Peyer's patch (tissue), 4 donors: ENCODE measurements at regions not wholly inside any gene's neighbourhood (a gene's known extent, or its start where the extent isn't known, plus 50 kb on each side); places are given as distances from the start of the nearest gene placed in this dataset.
A peak's percentile ranks its signal among the peaks of the same experiment; 100 is the strongest.
"Not testable (repeated sequence)": the region's sequence is repeated elsewhere in the genome, so short reads cannot be mapped to it uniquely, and the experiment has no call there.

Experiments
- DNase-seq, 3 donors: peaks; one replicate each; pipeline ENCODE4 v3.0.0-alpha.2; 2017 to 2019
- H3K27ac ChIP-seq, 4 donors: fragments of 200-600 bp; sonication (generic); one replicate each; pipeline ENCODE4 v1.5.1; 2016 to 2019
- H3K27me3 ChIP-seq, 2 donors: fragments of 200-600 bp; sonication (generic); one replicate each; pipeline ENCODE4 v1.5.1; 2019
- H3K36me3 ChIP-seq, 3 donors: fragments of 200-600 bp; sonication (generic); one replicate each; pipeline ENCODE4 v1.5.1; 2016 to 2019
- H3K4me1 ChIP-seq, 4 donors: fragments of 200-600 bp; sonication (generic); one replicate each; pipeline ENCODE4 v1.5.1; 2016 to 2019
- H3K4me3 ChIP-seq, 4 donors: fragments of 200-600 bp; sonication (generic); 1 replicate in 3 of 4; 2 replicates in 1 of 4; pipeline ENCODE4 v1.5.1; 2016 to 2019; ENCODE audit warnings: mild to moderate bottlenecking in 1 of 4
- H3K9me3 ChIP-seq, 4 donors: fragments of 200-600 bp; sonication (generic); one replicate each; pipeline ENCODE4 v1.5.1; 2016 to 2019; ENCODE audit warnings: mild to moderate bottlenecking in 1 of 4
- POLR2A ChIP-seq, 2 donors: fragments of 450-650 bp; IDR thresholded peaks; one replicate each; pipeline ENCODE4 v1.5.1; 2017; ENCODE audit warnings: antibody characterized with exemption in 2 of 2, mild to moderate bottlenecking in 2 of 2, moderate library complexity in 2 of 2
- TF ChIP-seq, protein P1 (sequence below), 6 experiments: fragments of 450-650 bp in 4 of 6; fragments of 200-600 bp in 2 of 6; sonication (generic) in 1 of 6; IDR thresholded peaks; one replicate each; pipeline ENCODE4 v1.5.1; 2017 to 2019; ENCODE audit warnings: antibody characterized with exemption in 6 of 6, mild to moderate bottlenecking in 3 of 6, moderate library complexity in 1 of 6

DNA sequence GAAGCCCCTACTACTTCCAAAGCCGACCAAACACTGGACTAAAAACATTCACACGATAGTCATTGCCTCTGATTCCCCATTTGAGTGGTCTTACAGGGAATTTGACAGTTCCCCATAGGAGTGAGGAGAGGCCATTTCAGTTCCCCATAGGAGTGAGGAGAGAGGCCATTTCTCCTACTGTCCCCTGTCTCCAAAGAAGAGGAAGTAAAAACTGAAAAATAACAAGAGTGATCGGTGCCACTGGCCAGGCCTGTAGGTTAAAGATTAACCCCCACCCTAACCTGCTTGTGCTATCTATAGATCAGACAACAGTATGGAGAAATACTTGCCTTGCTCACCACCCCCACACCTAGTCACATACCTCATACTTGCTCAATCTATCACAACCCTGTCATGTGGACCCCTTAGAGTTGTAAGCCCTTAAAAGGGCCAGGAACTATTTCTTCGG is 204.0 kb upstream of the MOCS1 start:
- peak overlapping the region in 2 of 4 donors; percentile 41 for H3K27ac ChIP-seq
- H3K9me3 ChIP-seq = no peaks in the 10 kb centered on the region
- peak in 1 of 3 donors; percentile 65 for DNase-seq
- H3K4me1 ChIP-seq = no peaks in the 10 kb centered on the region
- H3K27me3 ChIP-seq = no peaks in the 10 kb centered on the region
- no peak for TF ChIP-seq POLR2A (IDR thresholded peaks at IDR 0.05)
- TF ChIP-seq, protein P1, sequence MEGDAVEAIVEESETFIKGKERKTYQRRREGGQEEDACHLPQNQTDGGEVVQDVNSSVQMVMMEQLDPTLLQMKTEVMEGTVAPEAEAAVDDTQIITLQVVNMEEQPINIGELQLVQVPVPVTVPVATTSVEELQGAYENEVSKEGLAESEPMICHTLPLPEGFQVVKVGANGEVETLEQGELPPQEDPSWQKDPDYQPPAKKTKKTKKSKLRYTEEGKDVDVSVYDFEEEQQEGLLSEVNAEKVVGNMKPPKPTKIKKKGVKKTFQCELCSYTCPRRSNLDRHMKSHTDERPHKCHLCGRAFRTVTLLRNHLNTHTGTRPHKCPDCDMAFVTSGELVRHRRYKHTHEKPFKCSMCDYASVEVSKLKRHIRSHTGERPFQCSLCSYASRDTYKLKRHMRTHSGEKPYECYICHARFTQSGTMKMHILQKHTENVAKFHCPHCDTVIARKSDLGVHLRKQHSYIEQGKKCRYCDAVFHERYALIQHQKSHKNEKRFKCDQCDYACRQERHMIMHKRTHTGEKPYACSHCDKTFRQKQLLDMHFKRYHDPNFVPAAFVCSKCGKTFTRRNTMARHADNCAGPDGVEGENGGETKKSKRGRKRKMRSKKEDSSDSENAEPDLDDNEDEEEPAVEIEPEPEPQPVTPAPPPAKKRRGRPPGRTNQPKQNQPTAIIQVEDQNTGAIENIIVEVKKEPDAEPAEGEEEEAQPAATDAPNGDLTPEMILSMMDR (IDR thresholded peaks at IDR 0.05) = no peak
- H3K4me3 ChIP-seq = no peak overlapping the region
- H3K36me3 ChIP-seq = no peaks in the 10 kb centered on the region

DNA sequence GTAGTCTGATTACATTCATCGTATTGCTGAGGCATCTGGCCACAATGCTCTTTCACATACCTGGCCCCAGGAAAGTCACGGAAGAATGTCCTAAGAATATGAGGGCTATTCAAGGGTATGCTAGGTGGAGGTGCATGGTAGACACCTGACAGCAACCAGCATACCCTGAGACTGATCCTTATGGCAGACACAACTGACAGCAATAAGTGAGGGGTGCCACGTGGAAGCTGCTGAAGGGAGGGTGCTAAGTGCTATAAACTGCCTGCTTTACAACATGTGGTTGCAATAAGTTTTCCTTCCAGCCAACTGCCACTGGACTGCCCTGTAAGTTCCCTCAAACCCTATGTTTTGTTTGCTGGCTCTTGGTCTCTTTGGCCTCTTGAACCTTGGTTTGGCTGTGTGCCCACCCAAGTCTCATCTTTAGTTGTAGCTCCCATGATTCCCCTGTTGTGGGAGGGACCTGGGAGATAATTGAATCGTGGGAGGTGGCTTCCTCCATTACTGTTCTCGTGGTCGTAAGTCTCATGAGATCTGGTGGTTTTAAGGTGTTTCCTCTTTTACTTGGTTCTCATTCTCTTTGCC is 201.3 kb upstream of the MOCS1 start:
- H3K36me3 ChIP-seq = no peaks in the 10 kb centered on the region
- no peak overlapping the region for H3K4me3 ChIP-seq
- no peaks in the 10 kb centered on the region for H3K27me3 ChIP-seq
- no peaks in the 10 kb centered on the region for H3K4me1 ChIP-seq
- H3K9me3 ChIP-seq = no peaks in the 10 kb centered on the region
- no peak overlapping the region for H3K27ac ChIP-seq
- TF ChIP-seq POLR2A (IDR thresholded peaks at IDR 0.05) = no peak
- TF ChIP-seq, protein P1 (IDR thresholded peaks at IDR 0.05) = no peak
- no peak for DNase-seq

DNA sequence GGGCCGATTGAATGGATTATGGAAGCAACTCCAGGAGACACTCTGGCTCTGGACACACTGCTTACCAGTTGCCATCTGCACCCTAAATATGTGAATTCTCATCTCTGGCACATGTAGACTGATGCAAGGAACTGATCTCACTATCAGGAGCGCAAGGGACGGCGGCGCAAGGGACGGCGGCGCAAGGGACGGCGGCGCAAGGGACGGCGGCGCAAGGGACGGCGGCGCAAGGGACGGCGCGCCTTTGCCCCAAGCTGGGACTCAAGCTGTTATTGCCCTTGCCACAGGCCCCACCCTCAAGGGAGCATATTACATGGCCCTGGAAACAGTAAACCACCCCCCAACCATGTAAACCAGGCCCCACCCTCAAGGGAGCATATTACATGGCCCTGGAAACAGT is 199.7 kb upstream of the MOCS1 start:
- not testable (repeated sequence) for H3K4me1 ChIP-seq

DNA sequence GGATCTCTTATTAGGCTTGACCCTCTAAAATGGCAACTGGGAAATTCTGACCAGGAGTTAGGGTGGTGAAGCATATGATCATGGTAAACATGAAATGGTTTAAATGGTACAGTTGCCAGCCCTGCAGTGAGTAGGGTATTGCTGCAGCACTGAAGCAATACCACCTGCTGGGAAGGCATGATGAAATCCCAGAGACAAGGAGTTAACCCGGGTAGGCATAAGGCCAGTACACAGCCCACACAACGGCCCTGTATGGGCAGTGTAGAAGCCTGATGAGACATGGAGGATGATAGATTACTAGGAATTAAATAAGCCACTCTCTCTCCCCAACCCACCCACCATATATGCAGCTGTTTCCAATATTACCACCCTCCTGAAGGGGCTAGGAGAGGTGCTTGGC is 197.4 kb upstream of the MOCS1 start:
- no peak for TF ChIP-seq POLR2A (IDR thresholded peaks at IDR 0.05)
- TF ChIP-seq, protein P1 (IDR thresholded peaks at IDR 0.05) = no peak
- Histone ChIP-seq H3K4me3 (no peak overlapping the region), H3K27me3 (no peaks in the 10 kb centered on the region), H3K4me1 (no peaks in the 10 kb centered on the region), H3K36me3 (no peaks in the 10 kb centered on the region), H3K27ac (no peak overlapping the region), H3K9me3 (no peaks in the 10 kb centered on the region)
- DNase-seq = no peak

More for the DNA sequence above, 199.7 kb upstream of the MOCS1 start:
- not testable (repeated sequence) for H3K27ac ChIP-seq, H3K4me3 ChIP-seq, H3K27me3 ChIP-seq, DNase-seq, H3K9me3 ChIP-seq, H3K36me3 ChIP-seq

DNA sequence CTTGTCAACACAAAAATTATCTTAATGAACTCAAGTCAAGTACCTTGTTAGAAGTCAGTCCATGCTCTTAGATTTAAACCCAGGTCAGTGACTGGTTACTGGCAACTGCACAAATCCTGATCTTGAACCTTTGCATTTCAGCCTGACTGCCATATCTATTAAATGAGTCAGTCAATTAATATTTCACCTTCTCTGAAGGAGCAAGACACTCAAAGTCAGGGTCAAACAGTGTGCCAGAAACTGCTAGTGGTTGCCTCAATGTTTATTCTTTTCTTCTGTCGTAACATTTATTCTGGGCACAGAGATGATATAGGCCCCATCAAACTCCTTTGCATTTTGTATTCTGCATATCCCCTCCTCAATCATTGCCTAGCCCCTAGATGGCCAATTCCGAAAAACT is 193.9 kb upstream of the MOCS1 start:
- Histone ChIP-seq H3K9me3 (no peaks in the 10 kb centered on the region), H3K36me3 (no peaks in the 10 kb centered on the region), H3K27ac (no peak overlapping the region), H3K27me3 (no peaks in the 10 kb centered on the region), H3K4me3 (no peak overlapping the region), H3K4me1 (no peaks in the 10 kb centered on the region)
- TF ChIP-seq, protein P1 (IDR thresholded peaks at IDR 0.05) = no peak
- TF ChIP-seq POLR2A (IDR thresholded peaks at IDR 0.05) = no peak
- DNase-seq = no peak

DNA sequence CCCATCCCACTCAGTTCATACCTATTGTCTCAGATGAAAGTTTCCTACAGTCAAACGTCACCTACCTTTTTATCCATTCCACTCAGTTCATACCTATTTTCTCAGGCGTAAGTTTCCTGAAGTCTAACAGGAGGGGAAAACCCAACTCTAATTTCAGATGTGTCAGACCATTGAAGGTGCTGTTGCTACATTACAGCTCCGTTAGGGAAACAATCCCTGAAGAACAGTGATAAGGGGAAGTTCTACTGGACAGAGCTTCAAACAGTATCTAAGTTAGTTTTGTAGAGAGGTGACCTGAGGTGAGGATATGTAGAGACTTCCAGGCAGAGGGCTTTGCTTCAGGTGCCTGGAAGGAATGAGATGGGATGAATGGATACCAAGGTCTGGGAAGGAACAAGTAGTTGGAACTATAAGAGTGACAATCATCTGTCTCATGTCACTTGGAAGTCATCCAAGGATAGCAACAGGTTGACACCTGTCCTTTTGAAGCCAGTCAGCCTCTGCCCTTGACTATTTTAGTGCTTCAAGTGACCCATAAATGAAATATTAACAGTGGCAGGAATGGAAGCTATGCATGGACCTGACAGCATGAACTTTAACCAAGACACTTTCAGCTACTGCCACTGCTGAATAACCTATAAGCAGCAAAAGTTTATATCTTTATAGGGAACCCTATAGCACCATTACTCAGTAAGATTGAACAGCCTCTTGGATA is 191.6 kb upstream of the MOCS1 start:
- Histone ChIP-seq H3K27me3 (no peaks in the 10 kb centered on the region), H3K4me1 (no peaks in the 10 kb centered on the region), H3K36me3 (no peaks in the 10 kb centered on the region), H3K9me3 (no peaks in the 10 kb centered on the region), H3K27ac (no peak overlapping the region), H3K4me3 (no peak overlapping the region)
- DNase-seq = no peak
- no peak for TF ChIP-seq POLR2A (IDR thresholded peaks at IDR 0.05)
- TF ChIP-seq, protein P1 (IDR thresholded peaks at IDR 0.05) = no peak
